GM20000 (cell line): ENCODE measurements at regions not wholly inside any gene's neighbourhood (a gene's known extent, or its start where the extent isn't known, plus 50 kb on each side); places are given as distances from the start of the nearest gene placed in this dataset.

Source experiments
- DNase-seq: peaks from one replicate; pipeline ENCODE4 v3.0.0; 2012; ENCODE audit warnings: low spot score
- CTCF ChIP-seq: IDR thresholded peaks from 2 replicates; pipeline ENCODE4 v1.5.1; 2012; ENCODE audit warnings: mild to moderate bottlenecking, control low read depth; ENCODE audit errors: extremely low read depth, missing control alignments

- DNase-seq = no peak
- no peak for TF ChIP-seq CTCF
Observed at GRCh38 chr1:229867726-229868125, 199.3 kb upstream of the GALNT2 start.

GRCh38 chr1:229869240-229869639, 197.8 kb upstream of the GALNT2 start:
- TF ChIP-seq CTCF = no peak
- no peak for DNase-seq

- no peak for DNase-seq
- no peak for TF ChIP-seq CTCF
Observed at GRCh38 chr1:229869687-229870086, 197.4 kb upstream of the GALNT2 start.

- TF ChIP-seq CTCF = no peak
- no peak for DNase-seq
Observed at GRCh38 chr1:229870381-229870780, 196.7 kb upstream of the GALNT2 start.

- no peak for TF ChIP-seq CTCF
- no peak for DNase-seq
Observed at GRCh38 chr1:229871078-229871676, 195.9 kb upstream of the GALNT2 start.

GRCh38 chr1:229874136-229874535, 192.9 kb upstream of the GALNT2 start:
- no peak for DNase-seq
- TF ChIP-seq CTCF = no peak

- TF ChIP-seq CTCF = no peak
- DNase-seq = no peak
Observed at GRCh38 chr1:229874609-229875008, 192.4 kb upstream of the GALNT2 start.
